Peyer's patch (tissue), 4 donors: ENCODE measurements at regions not wholly inside any gene's neighbourhood (a gene's known extent, or its start where the extent isn't known, plus 50 kb on each side); places are given as distances from the start of the nearest gene placed in this dataset.

Experiments
- POLR2A ChIP-seq, 2 donors: fragments of 450-650 bp; IDR thresholded peaks; one replicate each; pipeline ENCODE4 v1.5.1; 2017; ENCODE audit warnings: antibody characterized with exemption in 2 of 2, mild to moderate bottlenecking in 2 of 2, moderate library complexity in 2 of 2
- TF ChIP-seq, protein P1 (sequence below), 6 experiments: fragments of 450-650 bp in 4 of 6; fragments of 200-600 bp in 2 of 6; sonication (generic) in 1 of 6; IDR thresholded peaks; one replicate each; pipeline ENCODE4 v1.5.1; 2017 to 2019; ENCODE audit warnings: antibody characterized with exemption in 6 of 6, mild to moderate bottlenecking in 3 of 6, moderate library complexity in 1 of 6

GRCh38 chr9:73011181-73011750 is 58.4 kb upstream of the ALDH1A1 start:
- TF ChIP-seq, protein P1, sequence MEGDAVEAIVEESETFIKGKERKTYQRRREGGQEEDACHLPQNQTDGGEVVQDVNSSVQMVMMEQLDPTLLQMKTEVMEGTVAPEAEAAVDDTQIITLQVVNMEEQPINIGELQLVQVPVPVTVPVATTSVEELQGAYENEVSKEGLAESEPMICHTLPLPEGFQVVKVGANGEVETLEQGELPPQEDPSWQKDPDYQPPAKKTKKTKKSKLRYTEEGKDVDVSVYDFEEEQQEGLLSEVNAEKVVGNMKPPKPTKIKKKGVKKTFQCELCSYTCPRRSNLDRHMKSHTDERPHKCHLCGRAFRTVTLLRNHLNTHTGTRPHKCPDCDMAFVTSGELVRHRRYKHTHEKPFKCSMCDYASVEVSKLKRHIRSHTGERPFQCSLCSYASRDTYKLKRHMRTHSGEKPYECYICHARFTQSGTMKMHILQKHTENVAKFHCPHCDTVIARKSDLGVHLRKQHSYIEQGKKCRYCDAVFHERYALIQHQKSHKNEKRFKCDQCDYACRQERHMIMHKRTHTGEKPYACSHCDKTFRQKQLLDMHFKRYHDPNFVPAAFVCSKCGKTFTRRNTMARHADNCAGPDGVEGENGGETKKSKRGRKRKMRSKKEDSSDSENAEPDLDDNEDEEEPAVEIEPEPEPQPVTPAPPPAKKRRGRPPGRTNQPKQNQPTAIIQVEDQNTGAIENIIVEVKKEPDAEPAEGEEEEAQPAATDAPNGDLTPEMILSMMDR (IDR thresholded peaks at IDR 0.05) = no peak
- TF ChIP-seq POLR2A (IDR thresholded peaks at IDR 0.05) = no peak
